HG02973 (cell line): ENCODE measurements at regions not wholly inside any gene's neighbourhood (a gene's known extent, or its start where the extent isn't known, plus 50 kb on each side); places are given as distances from the start of the nearest gene placed in this dataset.
"Not testable (repeated sequence)": the region's sequence is repeated elsewhere in the genome, so short reads cannot be mapped to it uniquely, and the experiment has no call there.

ENCODE experiments used
- ATAC-seq: cut with Tn5 transposase; IDR thresholded peaks from one replicate; pipeline ENCODE4 v1.9.1; 2021; ENCODE audit warnings: moderate library complexity; ENCODE audit not compliant: unreplicated experiment

DNA sequence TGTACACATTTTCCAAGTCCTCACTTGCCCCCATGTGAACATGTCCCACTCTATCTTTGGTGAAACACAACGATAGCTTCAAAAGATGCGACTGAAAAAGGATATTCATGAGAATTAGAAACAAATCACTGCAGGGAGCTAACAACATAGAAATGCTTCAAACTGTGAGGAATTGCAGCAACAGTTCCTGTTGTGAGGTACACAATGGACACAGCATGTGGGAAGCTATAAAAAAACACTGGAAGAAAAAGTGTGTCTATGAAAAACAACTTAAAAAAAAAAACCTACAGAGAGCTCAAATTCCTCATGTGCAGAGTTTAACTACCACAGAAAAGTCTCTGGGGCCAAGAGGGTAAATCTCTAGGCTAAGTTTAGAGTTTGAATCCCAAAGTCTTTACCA is 51.6 kb upstream of the BLTP1 start:
- ATAC-seq = no peak

- no peak for ATAC-seq
Measured at GRCh38 chr4:122099896-122100295, 52.2 kb upstream of the BLTP1 start.

- ATAC-seq = no peak
Measured at GRCh38 chr4:122091836-122092405, 60.2 kb upstream of the BLTP1 start.

DNA sequence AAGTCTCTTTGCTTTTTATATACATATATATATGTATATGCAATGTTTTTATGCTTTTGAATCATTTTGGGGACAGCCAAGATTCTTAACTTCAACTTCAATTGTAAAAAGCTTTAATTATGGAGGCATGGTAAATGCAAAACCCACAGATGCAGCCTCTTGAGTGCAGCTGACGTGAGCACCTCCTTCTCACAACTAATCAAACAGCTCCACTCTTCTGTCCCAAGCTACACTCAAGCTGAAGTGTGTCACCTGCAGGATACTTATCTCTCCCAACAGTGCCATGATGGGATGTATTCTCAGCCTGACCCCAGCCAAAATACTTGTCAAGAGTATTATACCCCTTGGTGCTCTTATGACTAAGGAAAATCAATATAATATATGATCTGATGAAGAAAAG is 60.7 kb upstream of the BLTP1 start:
- ATAC-seq = no peak

DNA sequence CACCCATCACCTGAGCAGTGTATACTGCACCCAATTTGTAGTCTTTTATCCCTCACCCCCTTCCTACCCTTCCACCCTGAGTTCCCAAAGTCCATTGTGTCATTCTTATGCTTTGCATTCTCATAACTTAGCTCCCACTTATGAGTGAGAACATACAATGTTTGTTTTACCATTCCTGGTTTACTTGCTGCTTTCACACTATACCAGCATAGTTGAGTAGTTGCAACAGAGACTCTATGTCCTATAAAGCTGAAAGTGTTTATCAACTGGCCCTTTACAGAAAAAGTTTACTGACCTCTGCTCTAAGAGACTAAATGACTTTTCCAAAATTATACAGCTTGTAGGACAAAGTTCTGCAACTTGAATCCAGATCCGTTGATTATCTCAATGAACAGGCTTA is 61.1 kb upstream of the BLTP1 start:
- ATAC-seq = no peak

DNA sequence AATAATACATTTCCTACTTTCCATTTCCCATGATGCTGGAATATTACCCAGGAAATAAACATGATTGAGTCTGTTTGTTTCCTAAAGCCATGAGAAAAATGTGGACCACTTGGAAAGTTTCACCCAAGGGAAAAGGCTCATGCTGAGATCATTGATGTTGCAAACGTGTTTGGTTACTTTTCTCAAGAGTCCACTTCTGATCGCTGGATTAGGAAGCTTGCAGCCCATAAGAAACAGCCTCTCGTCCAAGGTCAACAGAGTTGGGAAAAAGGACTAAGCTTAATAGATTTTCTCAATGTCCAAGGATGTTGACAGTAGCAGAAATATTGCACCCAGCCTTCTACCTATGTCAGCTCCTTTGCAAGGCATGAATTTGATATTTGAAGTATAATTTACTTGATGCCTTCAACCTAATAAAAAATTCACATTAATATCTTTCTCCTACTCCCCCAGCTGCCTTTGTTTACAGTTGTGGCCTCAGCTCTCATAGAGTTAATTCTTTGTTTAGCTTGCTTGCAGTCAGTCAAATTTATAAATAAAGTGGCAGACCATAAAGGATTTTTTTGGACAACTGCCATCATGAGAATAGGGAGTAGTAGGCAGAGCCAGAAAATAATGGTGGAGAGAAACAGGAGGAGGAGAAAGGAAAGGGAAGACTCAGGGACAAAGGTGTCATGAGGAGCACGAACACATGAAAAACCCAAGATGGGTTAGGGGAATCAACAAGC is 65.6 kb upstream of the BLTP1 start:
- ATAC-seq = no peak

DNA sequence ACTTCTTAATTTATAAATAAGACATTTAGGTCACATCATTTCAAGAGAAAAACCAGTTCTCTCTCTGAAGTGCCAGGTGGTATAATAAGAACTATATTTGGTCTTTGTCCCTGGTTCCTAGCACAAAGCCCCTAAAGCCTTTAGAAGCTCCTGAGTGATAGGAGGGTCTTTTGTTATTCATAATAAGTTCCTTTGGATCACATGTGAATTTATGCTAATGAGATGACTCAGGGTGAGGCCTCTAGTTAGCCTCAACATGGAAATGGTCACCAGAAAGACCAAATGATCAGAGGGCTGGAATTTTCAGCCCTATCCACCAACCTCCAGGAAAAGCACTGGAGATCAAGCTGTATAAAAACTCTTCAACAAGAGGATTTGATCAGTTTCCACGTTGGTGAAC is 68.1 kb upstream of the BLTP1 start:
- ATAC-seq = no peak

GRCh38 chr4:122083351-122083750 is 68.8 kb upstream of the BLTP1 start:
- no peak for ATAC-seq

GRCh38 chr4:122082661-122083060 is 69.5 kb upstream of the BLTP1 start:
- no peak for ATAC-seq

DNA sequence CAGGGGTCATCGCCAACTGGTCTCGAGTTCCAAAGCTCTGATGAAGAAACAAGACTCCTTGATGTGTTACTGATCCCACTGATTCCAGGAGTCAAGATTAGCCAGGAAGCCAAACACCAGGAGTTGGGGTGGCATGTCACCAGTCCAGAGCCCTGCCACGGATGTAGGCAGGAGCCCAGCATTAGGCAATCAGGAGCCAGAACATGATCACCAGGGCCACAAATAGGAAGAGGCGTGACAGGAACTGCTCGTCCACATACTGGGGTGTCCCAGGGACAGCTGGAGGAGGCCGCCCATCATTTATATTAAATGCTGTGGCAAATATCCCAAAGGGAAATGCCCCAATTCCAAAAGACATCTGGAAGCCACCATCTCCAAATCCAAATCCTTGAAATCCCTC is 74.5 kb upstream of the BLTP1 start:
- ATAC-seq = not testable (repeated sequence)

GRCh38 chr4:122076835-122077234 is 75.3 kb upstream of the BLTP1 start:
- not testable (repeated sequence) for ATAC-seq

- ATAC-seq = no peak
Measured at GRCh38 chr4:122073615-122074014, 78.5 kb upstream of the BLTP1 start.

DNA sequence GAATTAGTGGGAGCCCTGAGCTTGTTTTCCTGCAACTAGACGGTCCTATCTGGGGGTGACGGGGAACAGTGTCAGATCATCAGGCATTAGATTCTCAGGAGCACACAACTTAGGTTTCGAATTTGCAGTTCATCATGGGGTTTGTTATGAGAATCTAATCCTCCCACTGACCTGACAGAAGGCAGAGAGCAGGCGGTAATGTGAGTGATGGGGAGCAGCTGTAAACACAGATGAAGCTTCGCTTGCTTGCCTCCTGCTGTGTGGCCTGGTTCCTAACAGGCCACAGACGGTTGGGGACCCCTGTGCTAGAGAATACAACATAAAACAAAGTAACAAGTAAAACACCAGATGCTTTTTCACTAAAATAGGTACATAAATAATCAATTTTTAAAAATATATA is 86.2 kb upstream of the BLTP1 start:
- no peak for ATAC-seq

GRCh38 chr4:122065149-122065548 is 87.0 kb upstream of the BLTP1 start:
- no peak for ATAC-seq

GRCh38 chr4:122053186-122053585 is 98.9 kb upstream of the BLTP1 start:
- ATAC-seq = no peak

- ATAC-seq = no peak
Measured at GRCh38 chr4:122052677-122053076, 99.5 kb upstream of the BLTP1 start.

DNA sequence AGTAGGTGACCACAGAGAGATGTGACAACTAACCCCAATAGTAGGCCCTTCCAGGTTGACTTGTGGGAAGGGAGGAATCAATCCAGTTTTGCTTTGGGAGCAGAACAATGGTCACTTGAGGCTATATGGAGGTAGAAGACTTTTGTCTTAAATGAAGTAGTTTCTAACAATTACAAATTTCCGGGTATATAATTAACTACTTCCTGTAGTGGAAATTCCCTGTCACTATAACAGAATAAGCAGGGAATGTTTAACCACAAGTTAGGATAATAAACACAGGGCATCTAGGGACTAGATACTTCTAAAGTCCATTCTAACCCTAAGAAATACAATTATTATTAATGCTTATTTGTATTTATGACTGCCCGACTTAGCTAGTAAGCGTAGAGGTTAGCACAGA is 99.0 kb upstream of the TRPC3 start:
- ATAC-seq = no peak

GRCh38 chr4:122047456-122048425 is 95.9 kb upstream of the TRPC3 start:
- ATAC-seq = no peak

- no peak for ATAC-seq
Measured at GRCh38 chr4:122046255-122046654, 94.4 kb upstream of the TRPC3 start.

DNA sequence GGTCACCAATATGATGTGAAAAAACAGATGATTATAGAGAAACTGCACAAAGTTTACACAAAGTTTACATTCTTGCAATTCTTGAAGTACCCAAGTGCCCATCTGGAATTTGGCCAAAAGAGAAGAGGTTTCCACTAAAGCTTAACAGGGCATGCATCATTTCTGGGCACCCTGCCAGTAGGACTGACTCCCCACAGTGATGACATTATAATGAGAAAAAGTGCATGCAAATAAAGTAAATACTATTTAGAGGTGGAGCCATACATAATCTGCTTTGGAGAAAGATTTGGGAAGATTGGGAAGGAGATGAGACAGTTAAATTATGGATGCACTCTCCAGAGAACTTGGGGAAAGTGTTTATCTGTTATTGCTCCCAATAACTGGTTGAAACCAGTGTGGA is 93.7 kb upstream of the TRPC3 start:
- ATAC-seq = no peak

DNA sequence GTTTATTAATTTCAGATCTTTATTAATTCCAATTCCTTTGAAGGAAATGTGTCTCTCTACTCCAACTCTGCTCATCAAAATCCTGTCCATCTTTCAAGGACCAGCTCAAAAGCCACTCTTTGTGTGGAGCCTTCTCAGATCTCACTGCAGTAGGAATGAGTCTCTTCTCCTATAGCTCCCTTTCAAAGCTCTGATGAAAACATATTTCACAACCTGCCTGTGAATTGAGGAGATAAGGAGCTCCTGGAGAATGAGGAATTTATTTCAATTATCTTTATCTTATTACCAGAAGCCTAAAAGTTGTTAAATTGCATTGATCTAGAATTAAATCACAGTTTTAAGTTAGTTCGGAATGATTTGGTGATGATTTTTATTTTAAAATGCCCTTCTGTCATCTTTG is 92.6 kb upstream of the TRPC3 start:
- ATAC-seq = no peak

DNA sequence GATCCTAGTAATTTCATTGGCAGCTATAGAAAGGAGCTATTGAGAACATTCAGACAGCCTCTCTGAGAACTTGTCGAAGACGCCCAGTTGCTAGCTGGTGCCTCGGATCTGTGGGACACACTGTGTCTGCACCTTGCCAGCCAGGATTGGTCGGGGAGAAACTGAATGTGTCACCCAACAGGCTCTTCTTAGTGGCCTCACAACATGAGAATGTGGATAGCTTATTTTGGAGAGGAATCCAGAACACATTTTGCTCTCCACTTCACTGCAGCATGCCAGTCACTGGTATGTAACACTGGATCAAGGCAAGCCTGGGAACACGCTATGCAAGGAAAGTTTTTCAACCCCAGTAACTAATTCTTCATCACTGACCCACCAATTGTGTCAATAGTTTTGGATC is 89.5 kb upstream of the TRPC3 start:
- ATAC-seq = no peak
